ENCODE measurements at regions not wholly inside any gene's neighbourhood (a gene's known extent, or its start where the extent isn't known, plus 50 kb on each side); places are given as distances from the start of the nearest gene placed in this dataset.

DNA sequence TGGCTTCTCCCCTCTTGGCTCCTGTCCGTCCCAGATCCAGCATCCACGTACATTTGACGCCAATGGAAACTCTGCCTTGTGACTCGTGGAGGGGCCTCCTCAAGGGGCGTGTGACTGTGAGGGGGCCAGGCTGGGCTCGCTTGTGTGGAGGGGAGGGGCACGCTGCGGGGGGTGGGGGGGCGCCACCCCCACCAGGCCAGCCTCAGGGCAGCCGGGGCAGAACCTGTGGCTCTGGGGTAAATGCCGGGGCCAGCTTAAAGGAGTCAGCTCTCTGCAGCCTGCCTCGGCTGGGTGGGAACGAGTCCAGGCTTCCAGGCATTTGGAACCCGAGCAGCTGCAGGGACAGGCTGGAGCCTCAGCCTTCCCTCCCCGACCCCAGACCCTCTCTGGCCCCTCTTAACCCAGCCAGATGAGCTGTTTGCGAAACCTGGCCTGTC is 94.1 kb downstream of the SIK1 start:
- peak in 1 of 2 donors; percentile 16 for DNase-seq (ENCODE audit: low read depth in 2 of 2)

DNA sequence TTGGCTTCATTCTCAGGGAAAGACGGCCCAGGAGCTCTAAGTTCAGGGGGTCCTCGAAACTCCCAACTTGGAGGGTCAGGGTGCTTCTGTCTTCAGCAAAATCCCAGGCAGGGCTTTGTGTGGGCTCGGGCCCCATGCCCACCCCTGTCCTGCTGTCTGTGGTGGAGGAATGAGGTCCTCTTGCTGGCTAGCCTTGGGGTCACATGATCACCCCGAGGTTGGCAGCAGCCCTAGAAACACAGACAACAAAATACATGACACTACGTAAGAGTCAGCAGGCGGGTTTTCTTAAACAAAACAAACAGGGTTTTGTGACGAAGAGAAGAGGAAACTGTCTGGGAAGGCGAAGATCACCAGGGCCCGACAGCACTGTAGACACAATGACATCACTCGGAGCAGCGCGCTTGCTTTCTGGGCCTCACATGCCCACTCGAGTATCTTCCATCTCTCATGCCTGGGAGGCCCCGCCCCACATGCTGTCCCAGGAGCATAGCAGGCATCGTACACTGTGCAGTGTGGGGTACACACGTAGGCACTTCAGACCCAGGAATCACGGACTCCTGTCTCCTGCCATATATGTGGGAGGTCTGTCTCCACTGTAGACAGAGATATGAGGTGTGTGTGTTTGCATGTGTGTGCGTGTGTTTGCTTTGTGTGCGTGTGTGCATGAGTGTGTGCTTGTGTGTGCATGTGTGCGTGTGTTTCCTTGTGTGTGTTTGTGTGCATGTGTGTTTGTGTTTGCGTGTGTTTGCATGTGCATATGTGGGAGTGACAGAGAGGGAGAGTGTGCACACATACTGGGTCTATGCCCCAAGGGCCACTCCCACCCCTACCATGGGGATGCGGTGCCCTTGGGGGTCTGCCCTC is 94.7 kb downstream of the SIK1 start:
- DNase-seq (ENCODE audit: low read depth in 2 of 2), result peak; percentile 84 to 96

- no peak for DNase-seq (ENCODE audit: low read depth in 2 of 2)
Observed at GRCh38 chr21:43331111-43331961, 95.6 kb downstream of the SIK1 start.

- no peak for DNase-seq (ENCODE audit: low read depth in 2 of 2)
Observed at GRCh38 chr21:43330306-43330881, 96.5 kb downstream of the SIK1 start.

- no peak for DNase-seq (ENCODE audit: low read depth in 2 of 2)
Observed at GRCh38 chr21:43329711-43330269, 97.1 kb downstream of the SIK1 start.

DNA sequence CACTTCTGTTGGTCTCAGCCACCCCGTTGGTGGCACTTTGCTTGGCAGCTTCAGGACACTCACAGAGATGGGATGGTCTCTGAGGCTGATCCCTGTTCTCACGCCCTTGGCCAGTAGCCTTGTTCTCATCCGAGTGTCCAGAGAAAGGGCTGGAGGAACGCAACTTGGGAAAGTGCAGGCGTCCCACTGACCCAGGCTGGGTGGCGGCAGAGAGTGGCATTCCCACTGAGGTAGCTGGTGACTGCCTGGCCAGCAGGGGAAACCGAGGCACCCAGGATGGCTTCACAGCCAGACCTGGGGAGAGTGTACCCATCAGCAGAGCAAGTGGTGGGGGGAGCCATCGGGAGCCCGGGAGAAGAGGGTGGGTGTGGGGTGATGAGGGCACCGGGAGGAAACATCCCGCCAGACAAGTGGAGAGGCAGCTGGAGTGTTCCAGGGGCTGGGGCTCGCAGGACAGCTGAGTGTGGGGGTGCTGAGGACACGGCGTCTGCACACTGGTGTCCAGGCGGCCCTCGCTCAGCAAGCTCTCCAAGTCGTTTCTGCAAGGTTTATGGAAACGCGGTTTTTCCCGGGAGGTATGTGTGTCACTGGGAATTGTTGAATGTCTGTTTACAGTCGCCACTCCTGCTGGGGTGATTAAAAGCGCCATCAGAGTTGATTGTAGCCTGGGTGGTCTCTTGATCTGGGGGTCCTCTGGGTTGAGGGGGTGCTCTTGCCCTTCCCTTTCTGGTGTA is 97.8 kb downstream of the SIK1 start:
- DNase-seq (ENCODE audit: low read depth in 2 of 2), result no peak

DNA sequence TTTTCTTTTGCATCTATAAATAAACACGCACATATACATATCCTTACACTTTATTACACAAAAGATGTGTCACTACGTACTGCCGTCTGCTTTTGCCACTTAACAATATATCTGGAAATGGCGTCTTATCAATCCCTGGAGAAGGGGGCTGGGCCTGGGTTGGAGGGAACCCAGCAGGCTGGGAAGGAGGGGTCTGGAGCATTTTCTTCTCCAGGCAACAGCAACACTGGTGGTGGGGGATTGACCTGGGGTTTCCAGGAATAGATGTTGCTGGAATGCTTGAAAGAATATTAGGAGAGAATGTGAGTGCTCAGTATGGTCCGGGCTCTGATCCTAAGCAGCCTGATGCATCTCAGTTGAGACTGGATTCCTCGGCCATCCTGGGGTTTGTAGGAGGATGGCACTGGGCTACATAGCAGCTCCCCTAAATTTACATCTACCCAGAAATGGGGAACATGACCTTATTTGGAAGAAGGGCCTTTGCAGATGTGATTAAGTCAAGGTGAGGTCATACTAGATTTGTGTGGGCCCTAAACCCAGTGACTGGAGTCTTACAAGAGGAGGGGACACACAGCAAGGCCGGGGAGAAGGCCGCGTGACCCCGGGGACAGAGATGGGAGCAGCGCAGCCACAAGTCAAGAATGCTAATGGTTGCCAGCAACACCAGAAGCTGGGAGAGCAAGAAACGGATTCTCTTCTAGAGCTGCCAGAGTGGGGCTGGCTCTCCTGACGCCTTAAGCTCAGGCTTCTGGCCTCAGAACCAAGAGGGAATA is 98.6 kb downstream of the SIK1 start:
- DNase-seq (ENCODE audit: low read depth in 2 of 2), result no peak

GRCh38 chr21:43325968-43326715 is 100.8 kb downstream of the SIK1 start:
- DNase-seq (ENCODE audit: low read depth in 2 of 2), result peak in 1 of 2 donors; percentile 67

DNA sequence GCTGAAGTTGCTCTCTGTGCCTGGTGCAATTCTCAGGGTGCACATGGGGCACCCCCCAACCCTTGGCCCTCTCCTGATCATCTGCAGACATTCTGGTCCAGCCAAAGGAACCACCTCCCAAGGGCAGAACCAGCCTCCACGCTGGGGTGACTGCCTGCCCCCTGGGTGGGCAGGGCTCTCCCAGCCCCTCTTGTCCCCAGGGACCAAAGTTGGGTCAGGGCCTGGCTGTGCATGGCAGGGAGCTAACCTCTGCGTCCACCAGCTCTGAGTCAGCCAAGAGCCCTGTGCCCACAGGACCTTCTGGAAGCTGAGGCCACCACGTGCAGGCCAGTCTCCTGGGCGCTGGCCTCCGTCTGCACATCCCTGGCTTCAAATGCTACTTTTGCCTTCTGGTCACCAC is 101.9 kb downstream of the SIK1 start:
- no peak for DNase-seq (ENCODE audit: low read depth in 2 of 2)

GRCh38 chr21:43324596-43324995 is 102.3 kb downstream of the SIK1 start:
- DNase-seq (ENCODE audit: low read depth in 2 of 2), result no peak

GRCh38 chr21:43323244-43324005 is 103.5 kb downstream of the SIK1 start:
- no peak for DNase-seq (ENCODE audit: low read depth in 2 of 2)

GRCh38 chr21:43322805-43323204 is 104.1 kb downstream of the SIK1 start:
- DNase-seq (ENCODE audit: low read depth in 2 of 2), result peak in 1 of 2 donors; percentile 13

DNA sequence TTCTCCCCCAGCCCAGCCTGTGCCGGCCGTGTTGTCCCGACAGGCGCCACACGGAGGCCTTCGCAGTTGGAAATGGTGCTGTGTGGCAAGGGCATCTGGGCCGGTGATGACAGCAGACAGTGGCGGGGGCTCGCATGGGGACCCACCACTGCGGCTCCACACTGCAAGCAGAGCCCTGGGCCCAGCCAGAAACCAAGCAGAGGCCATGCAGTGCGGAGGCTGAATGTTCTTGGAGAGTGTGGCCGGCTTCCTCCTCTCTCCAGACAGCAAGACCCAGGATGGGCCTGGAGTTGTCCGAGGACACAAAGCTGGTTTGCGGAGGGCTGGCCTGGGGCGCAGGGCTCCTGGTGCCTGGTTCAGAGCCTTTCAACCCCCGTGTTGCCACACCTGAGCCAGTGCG is 104.6 kb downstream of the SIK1 start:
- no peak for DNase-seq (ENCODE audit: low read depth in 2 of 2)

GRCh38 chr21:43321611-43322010 is 105.3 kb downstream of the SIK1 start:
- no peak for DNase-seq (ENCODE audit: low read depth in 2 of 2)

DNA sequence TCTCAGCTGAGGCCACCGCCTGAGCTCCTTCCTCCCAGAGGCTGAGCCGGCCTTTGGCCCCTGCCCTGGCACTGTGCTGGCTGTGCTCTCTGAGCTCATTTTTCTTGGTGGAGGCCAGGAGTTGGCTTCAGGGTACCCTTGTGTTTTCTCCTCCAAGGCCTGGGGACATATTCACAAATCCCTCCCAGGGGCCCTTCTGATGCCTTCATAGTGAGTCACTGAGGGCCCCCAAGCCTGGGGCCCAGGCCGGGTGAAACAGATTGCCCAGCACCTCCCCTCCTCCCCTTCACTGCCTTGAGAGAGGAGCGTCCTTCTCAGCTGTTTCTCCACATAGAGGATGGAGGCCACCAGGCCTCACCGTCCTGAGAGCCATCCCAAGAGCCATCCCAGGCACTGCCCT is 105.8 kb downstream of the SIK1 start:
- DNase-seq (ENCODE audit: low read depth in 2 of 2), result no peak

DNA sequence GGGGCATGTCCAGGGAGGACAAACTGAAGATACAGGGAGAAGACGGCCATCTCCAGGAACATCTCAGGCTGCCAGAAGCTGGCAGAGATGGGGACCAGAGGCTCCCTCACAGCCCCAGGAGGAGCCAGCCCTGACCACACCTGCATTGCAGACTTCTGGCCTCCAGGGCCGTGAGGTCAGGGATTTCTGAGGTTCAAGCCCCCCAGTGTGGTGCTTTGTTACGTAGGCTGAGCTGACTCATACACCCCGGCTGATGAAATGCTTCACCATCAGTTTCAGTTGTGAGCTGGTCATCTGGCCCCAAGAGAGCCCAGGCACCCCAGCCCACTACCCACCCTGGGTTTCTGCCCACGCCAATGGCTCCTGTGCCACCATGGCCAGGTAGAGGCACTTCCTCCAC is 106.4 kb downstream of the SIK1 start:
- DNase-seq (ENCODE audit: low read depth in 2 of 2), result no peak

DNA sequence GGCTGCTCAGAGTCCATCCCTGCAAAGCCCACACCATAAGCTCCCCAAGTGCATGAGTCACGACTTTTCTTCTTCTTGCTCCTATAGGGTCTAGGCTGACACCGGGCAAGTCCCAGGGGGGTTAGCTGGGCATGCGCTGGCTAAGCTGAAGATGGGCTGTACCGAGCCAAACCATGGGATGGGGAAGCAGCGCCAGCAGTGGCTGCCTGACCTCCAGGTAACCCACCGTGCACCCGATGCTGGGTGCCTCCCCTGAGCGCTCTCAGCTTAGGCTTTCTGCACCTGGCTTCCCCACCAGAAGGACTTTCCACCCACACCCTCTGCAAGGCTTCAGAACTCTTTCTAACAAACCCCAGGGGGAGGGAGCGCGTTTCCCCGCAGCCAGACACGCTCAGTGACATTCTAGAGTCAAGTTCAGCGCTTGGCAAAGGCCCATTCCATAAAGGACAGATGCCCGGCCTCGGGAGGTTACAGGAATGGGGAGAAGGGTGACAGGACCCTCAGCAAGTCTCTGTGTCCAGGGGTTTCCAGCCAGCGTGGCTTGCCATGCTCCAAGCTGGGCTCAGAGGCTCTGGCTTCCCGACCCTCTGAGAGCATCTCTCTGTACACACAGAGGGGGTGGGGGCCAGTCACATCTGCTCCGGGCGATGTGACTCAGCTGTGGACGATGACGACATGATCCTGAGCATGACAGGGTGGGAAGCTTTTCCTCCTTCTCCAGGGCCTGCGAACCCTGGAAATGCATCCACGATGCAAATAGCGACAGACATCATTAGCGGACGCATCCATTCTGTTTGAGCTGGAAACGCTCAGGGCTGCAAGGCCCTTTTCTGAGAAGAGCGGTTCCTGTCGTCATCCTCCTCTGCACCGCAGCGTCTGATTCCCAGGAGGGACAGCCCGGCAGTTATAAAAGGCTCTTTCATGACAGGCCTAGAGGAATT is 107.8 kb downstream of the SIK1 start:
- peak in 1 of 2 donors; percentile 17 for DNase-seq (ENCODE audit: low read depth in 2 of 2)

GRCh38 chr21:43318368-43318767 is 108.6 kb downstream of the SIK1 start:
- no peak for DNase-seq (ENCODE audit: low read depth in 2 of 2)
